HG03520 (cell line): ENCODE measurements at regions not wholly inside any gene's neighbourhood (a gene's known extent, or its start where the extent isn't known, plus 50 kb on each side); places are given as distances from the start of the nearest gene placed in this dataset.

Experiments
- ATAC-seq: cut with Tn5 transposase; IDR thresholded peaks from one replicate; pipeline ENCODE4 v1.9.1; 2021; ENCODE audit warnings: mild to moderate bottlenecking, moderate library complexity; ENCODE audit not compliant: unreplicated experiment

GRCh38 chr5:96142184-96142781 is 180.6 kb upstream of the ELL2 start:
- no peak for ATAC-seq

- no peak for ATAC-seq
Observed at GRCh38 chr5:96141749-96142148, 180.1 kb upstream of the ELL2 start.

- no peak for ATAC-seq
Observed at GRCh38 chr5:96140496-96140895, 178.8 kb upstream of the ELL2 start.

GRCh38 chr5:96140084-96140483 is 178.4 kb upstream of the ELL2 start:
- no peak for ATAC-seq

- ATAC-seq: no peak
Observed at GRCh38 chr5:96134886-96135285, 173.2 kb upstream of the ELL2 start.

- ATAC-seq: no peak
Observed at GRCh38 chr5:96133341-96134079, 171.9 kb upstream of the ELL2 start.

GRCh38 chr5:96129276-96129675 is 167.6 kb upstream of the ELL2 start:
- ATAC-seq: no peak

GRCh38 chr5:96128204-96128864 is 166.7 kb upstream of the ELL2 start:
- ATAC-seq: no peak

- no peak for ATAC-seq
Observed at GRCh38 chr5:96127538-96127937, 165.9 kb upstream of the ELL2 start.

GRCh38 chr5:96125231-96125891 is 163.7 kb upstream of the ELL2 start:
- no peak for ATAC-seq

- no peak for ATAC-seq
Observed at GRCh38 chr5:96124589-96124988, 162.9 kb upstream of the ELL2 start.

- ATAC-seq: no peak
Observed at GRCh38 chr5:96123418-96123817, 161.8 kb upstream of the ELL2 start.

- ATAC-seq: no peak
Observed at GRCh38 chr5:96121364-96121763, 159.7 kb upstream of the ELL2 start.

GRCh38 chr5:96120120-96120519 is 158.5 kb upstream of the ELL2 start:
- ATAC-seq: no peak

- no peak for ATAC-seq
Observed at GRCh38 chr5:96117771-96118651, 156.4 kb upstream of the ELL2 start.

- no peak for ATAC-seq
Observed at GRCh38 chr5:96115147-96115807, 153.6 kb upstream of the ELL2 start.

GRCh38 chr5:96114736-96115135 is 153.1 kb upstream of the ELL2 start:
- ATAC-seq: no peak

GRCh38 chr5:96113170-96113939 is 151.7 kb upstream of the ELL2 start:
- no peak for ATAC-seq

- ATAC-seq: no peak
Observed at GRCh38 chr5:96112703-96113102, 151.1 kb upstream of the ELL2 start.
